ENCODE measurements at regions not wholly inside any gene's neighbourhood (a gene's known extent, or its start where the extent isn't known, plus 50 kb on each side); places are given as distances from the start of the nearest gene placed in this dataset.

- Histone ChIP-seq H3K27me3 (ENCODE audit: control insufficient read depth, insufficient read depth, low read length) (peaks cover 50% of the 10 kb centered on the region), H3K27ac (ENCODE audit: low read depth, low read length) (no peak overlapping the region), H3K4me3 (ENCODE audit: low read depth, low read length) (no peak overlapping the region), H3K9me3 (ENCODE audit: control insufficient read depth, insufficient read depth, low read length) (no peaks in the 10 kb centered on the region; the same call in 1 of the 2 replicates)
- CTCF ChIA-PET: no interaction called here
- no peak for DNase-seq (ENCODE audit: low read depth, low spot score)
- no peak for TF ChIP-seq CTCF (IDR thresholded peaks at IDR 0.05; ENCODE audit: low read depth, low read length)
- POLR2A ChIA-PET: no interaction called here
Observed at GRCh38 chr17:77790143-77790829, 168.2 kb upstream of the TNRC6C start.

- Histone ChIP-seq H3K27me3 (ENCODE audit: control insufficient read depth, insufficient read depth, low read length) (peaks cover 49% of the 10 kb centered on the region), H3K9me3 (ENCODE audit: control insufficient read depth, insufficient read depth, low read length) (no peaks in the 10 kb centered on the region; the same call in 1 of the 2 replicates), H3K4me3 (ENCODE audit: low read depth, low read length) (no peak overlapping the region), H3K27ac (ENCODE audit: low read depth, low read length) (no peak overlapping the region)
- no peak for TF ChIP-seq CTCF (IDR thresholded peaks at IDR 0.05; ENCODE audit: low read depth, low read length)
- ChIA-PET POLR2A (interaction anchor here (0.8 kb wide), 1 partner anchor 166 kb away, joined by 3 read pairs; the partner anchor contains the start of gene TNRC6C), CTCF (no interaction called here)
- no peak for DNase-seq (ENCODE audit: low read depth, low spot score)
Observed at GRCh38 chr17:77792626-77793025, 165.9 kb upstream of the TNRC6C start.

- Histone ChIP-seq H3K9me3 (ENCODE audit: control insufficient read depth, insufficient read depth, low read length) (no peaks in the 10 kb centered on the region; the same call in 1 of the 2 replicates), H3K4me3 (ENCODE audit: low read depth, low read length) (no peak overlapping the region), H3K27ac (ENCODE audit: low read depth, low read length) (no peak overlapping the region), H3K27me3 (ENCODE audit: control insufficient read depth, insufficient read depth, low read length) (peaks cover 51% of the 10 kb centered on the region)
- ChIA-PET CTCF (no interaction called here), POLR2A (interaction anchor here (0.8 kb wide), 1 partner anchor 165 kb away, joined by 3 read pairs; the partner anchor contains the start of gene TNRC6C)
- no peak for DNase-seq (ENCODE audit: low read depth, low spot score)
- no peak for TF ChIP-seq CTCF (IDR thresholded peaks at IDR 0.05; ENCODE audit: low read depth, low read length)
Observed at GRCh38 chr17:77793146-77793970, 165.1 kb upstream of the TNRC6C start.

- ChIA-PET CTCF (no interaction called here), POLR2A (no interaction called here)
- Histone ChIP-seq H3K4me3 (ENCODE audit: low read depth, low read length) (no peak overlapping the region), H3K9me3 (ENCODE audit: control insufficient read depth, insufficient read depth, low read length) (no peaks in the 10 kb centered on the region; the same call in 1 of the 2 replicates), H3K27ac (ENCODE audit: low read depth, low read length) (no peak overlapping the region), H3K27me3 (ENCODE audit: control insufficient read depth, insufficient read depth, low read length) (peaks cover 51% of the 10 kb centered on the region)
- DNase-seq (ENCODE audit: low read depth, low spot score): no peak
- TF ChIP-seq CTCF (IDR thresholded peaks at IDR 0.05; ENCODE audit: low read depth, low read length): no peak
Observed at GRCh38 chr17:77793971-77794235, 164.6 kb upstream of the TNRC6C start.

GRCh38 chr17:77794846-77795245 lies 163.7 kb upstream of the TNRC6C start:
- Histone ChIP-seq H3K9me3 (ENCODE audit: control insufficient read depth, insufficient read depth, low read length) (no peaks in the 10 kb centered on the region; the same call in 1 of the 2 replicates), H3K4me3 (ENCODE audit: low read depth, low read length) (no peak overlapping the region), H3K27ac (ENCODE audit: low read depth, low read length) (no peak overlapping the region), H3K27me3 (ENCODE audit: control insufficient read depth, insufficient read depth, low read length) (peaks cover 44% of the 10 kb centered on the region)
- POLR2A ChIA-PET: no interaction called here
- DNase-seq (ENCODE audit: low read depth, low spot score): no peak
- CTCF ChIA-PET: no interaction called here
- no peak for TF ChIP-seq CTCF (IDR thresholded peaks at IDR 0.05; ENCODE audit: low read depth, low read length)
